H1 (cell line): ENCODE measurements at regions not wholly inside any gene's neighbourhood (a gene's known extent, or its start where the extent isn't known, plus 50 kb on each side); places are given as distances from the start of the nearest gene placed in this dataset.

Experiments
- CTCF ChIA-PET: fragments of 300-600 bp; sonication (Branson Sonifier 250); formaldehyde crosslinking; loops from one replicate; lab custom pipeline; 2021; ENCODE audit not compliant: partially characterized antibody; lab: Charles Lee
- POLR2A ChIA-PET: fragments of 300-600 bp; sonication (Branson Sonifier 250); formaldehyde crosslinking; loops from one replicate; lab custom pipeline; 2021; ENCODE audit warnings: inconsistent platforms; ENCODE audit not compliant: partially characterized antibody; lab: Charles Lee
- DNase-seq, 2 experiments: peaks; one replicate each; pipeline versions ENCODE4 v3.0.0 to v3.0.0-alpha.2; 2010 to 2022; ENCODE audit warnings: low spot score in 2 of 2, low read depth in 1 of 2, mixed read lengths in 1 of 2
- FAIRE-seq: peaks from 2 replicates; lab custom pipeline; 2011; peaks lifted over from hg19 to GRCh38; lab: Jason Lieb, UNC
- H2AFZ ChIP-seq: 2 replicates; pipeline ENCODE4 v1.8.1; 2012; ENCODE audit warnings: low read length, inconsistent platforms
- H2AK5ac ChIP-seq: 2 replicates; pipeline ENCODE4 v1.6.1; 2013; ENCODE audit warnings: low read depth, low read length
- H2BK120ac ChIP-seq: replicated peaks from 2 replicates; pipeline ENCODE3; 2013; ENCODE audit warnings: low read depth, low read length, inconsistent platforms
- H2BK12ac ChIP-seq: 2 replicates; pipeline ENCODE4 v1.6.1; 2013; ENCODE audit warnings: low read depth, low read length
- H2BK15ac ChIP-seq: 2 replicates; pipeline ENCODE4 v1.6.1; 2013; ENCODE audit warnings: low read length
- H2BK20ac ChIP-seq: 2 replicates; pipeline ENCODE4 v1.6.1; 2013; ENCODE audit warnings: low read length
- H2BK5ac ChIP-seq: 2 replicates; pipeline ENCODE4 v1.6.1; 2013; ENCODE audit warnings: low read depth, low read length
- H3K14ac ChIP-seq: 2 replicates; pipeline ENCODE4 v1.6.1; 2013; ENCODE audit warnings: inconsistent platforms; ENCODE audit not compliant: insufficient read length
- H3K18ac ChIP-seq: 2 replicates; pipeline ENCODE4 v1.6.1; 2013; ENCODE audit warnings: low read length; ENCODE audit errors: extremely low read depth
- H3K23ac ChIP-seq: 2 replicates; pipeline ENCODE4 v1.6.1; 2013; ENCODE audit warnings: inconsistent platforms; ENCODE audit not compliant: insufficient read length
- H3K23me2 ChIP-seq: 2 replicates; pipeline ENCODE4 v1.6.1; 2013; ENCODE audit warnings: low read depth, low read length
- H3K27ac ChIP-seq: 2 replicates; pipeline ENCODE4 v1.6.1; 2011; ENCODE audit warnings: low read depth, low read length, inconsistent platforms
- H3K27me3 ChIP-seq, 4 experiments: replicated peaks in 1 of 4; 1 replicate in 1 of 4; 2 replicates in 3 of 4; pipeline versions ENCODE4 v1.6.1 to v1.8.1; 2011 to 2013; ENCODE audit warnings: low read length in 3 of 4, mild to moderate bottlenecking in 3 of 4, inconsistent platforms in 2 of 4, mixed read lengths in 2 of 4, moderate library complexity in 1 of 4; ENCODE audit not compliant: control insufficient read depth in 3 of 4, insufficient read depth in 3 of 4; ENCODE audit errors: extremely low read depth in 1 of 4
- H3K36me3 ChIP-seq, 4 experiments: 2 replicates each; pipeline versions ENCODE4 v1.6.1 to v1.8.1; 2011 to 2013; ENCODE audit warnings: mild to moderate bottlenecking in 4 of 4, low read length in 3 of 4, moderate library complexity in 2 of 4, control low read depth in 1 of 4, inconsistent platforms in 1 of 4; ENCODE audit not compliant: insufficient read depth in 4 of 4, control insufficient read depth in 2 of 4
- H3K4ac ChIP-seq: replicated peaks from 2 replicates; pipeline ENCODE3; 2013; ENCODE audit warnings: low read length, low read depth, mixed read lengths, inconsistent platforms; ENCODE audit not compliant: insufficient read length
- H3K4me1 ChIP-seq, 4 experiments: replicated peaks in 1 of 4; 1 replicate in 1 of 4; 2 replicates in 3 of 4; pipeline versions ENCODE4 v1.6.1 to v1.8.1; 2011 to 2013; ENCODE audit warnings: low read length in 3 of 4, inconsistent platforms in 2 of 4, mixed read lengths in 1 of 4; ENCODE audit not compliant: insufficient read depth in 4 of 4, control insufficient read depth in 3 of 4
- H3K4me2 ChIP-seq, 2 experiments: 2 replicates each; pipeline versions ENCODE4 v1.6.1 to v1.8.1; 2011 to 2013; ENCODE audit warnings: low read depth in 2 of 2, low read length in 2 of 2, control low read depth in 1 of 2, inconsistent platforms in 1 of 2, mild to moderate bottlenecking in 1 of 2; ENCODE audit not compliant: insufficient read depth in 1 of 2
- H3K4me3 ChIP-seq, 4 experiments: fragments of 200-600, 300-600 bp in 1 of 4; sonication (generic), shearing (Covaris generic), sonication (Bioruptor Twin) in 1 of 4; 2 replicates each; pipeline versions ENCODE4 v1.5.1 to v1.8.1; 2011 to 2016; ENCODE audit warnings: low read length in 4 of 4, low read depth in 3 of 4, control low read depth in 2 of 4, inconsistent platforms in 2 of 4, mild to moderate bottlenecking in 2 of 4, mixed read lengths in 1 of 4, moderate library complexity in 1 of 4; ENCODE audit not compliant: insufficient read depth in 2 of 4; ENCODE audit errors: extremely low read depth in 1 of 4
- H3K56ac ChIP-seq: replicated peaks from 2 replicates; pipeline ENCODE3; 2013; ENCODE audit warnings: low read depth, mild to moderate bottlenecking, mixed read lengths, low read length, inconsistent platforms; ENCODE audit not compliant: insufficient read length
- H3K79me1 ChIP-seq: 2 replicates; pipeline ENCODE4 v1.6.1; 2013; ENCODE audit warnings: low read depth, low read length, control low read depth
- H3K79me2 ChIP-seq, 2 experiments: 2 replicates each; pipeline versions ENCODE4 v1.6.1 to v1.8.1; 2012 to 2013; ENCODE audit warnings: low read length in 2 of 2, mild to moderate bottlenecking in 2 of 2, inconsistent platforms in 1 of 2; ENCODE audit not compliant: insufficient read depth in 2 of 2, control insufficient read depth in 1 of 2
- H3K9ac ChIP-seq, 4 experiments: replicated peaks in 1 of 4; 1 replicate in 1 of 4; 2 replicates in 3 of 4; pipeline versions ENCODE4 v1.6.1 to v1.8.1; 2011 to 2013; ENCODE audit warnings: low read depth in 3 of 4, low read length in 3 of 4, control low read depth in 2 of 4, mild to moderate bottlenecking in 2 of 4, moderate library complexity in 2 of 4, inconsistent platforms in 1 of 4; ENCODE audit errors: extremely low read depth in 1 of 4
- H3K9me3 ChIP-seq, 2 experiments: 2 replicates each; pipeline versions ENCODE4 v1.6.1 to v1.8.1; 2012 to 2013; ENCODE audit warnings: mild to moderate bottlenecking in 2 of 2, moderate library complexity in 2 of 2, control low read depth in 1 of 2, inconsistent platforms in 1 of 2, low read depth in 1 of 2, low read length in 1 of 2, mixed read lengths in 1 of 2; ENCODE audit not compliant: insufficient read depth in 2 of 2
- H4K20me1 ChIP-seq, 2 experiments: replicated peaks in 1 of 2; 2 replicates each; pipeline versions ENCODE3 to v1.8.1; 2011 to 2013; ENCODE audit warnings: inconsistent platforms in 2 of 2, low read length in 2 of 2, mild to moderate bottlenecking in 1 of 2; ENCODE audit not compliant: insufficient read depth in 2 of 2, control insufficient read depth in 1 of 2
- H4K5ac ChIP-seq: 2 replicates; pipeline ENCODE4 v1.6.1; 2013; ENCODE audit warnings: low read length, low read depth, mixed read lengths, inconsistent platforms; ENCODE audit not compliant: insufficient read length
- H4K8ac ChIP-seq: 2 replicates; pipeline ENCODE4 v1.8.0; 2013; ENCODE audit warnings: mild to moderate bottlenecking, moderate library complexity, low read length, inconsistent platforms; ENCODE audit not compliant: insufficient read depth; ENCODE audit errors: extremely low read depth
- H4K91ac ChIP-seq: replicated peaks from 2 replicates; pipeline ENCODE3; 2013; ENCODE audit warnings: low read length, mixed read lengths, inconsistent platforms; ENCODE audit not compliant: insufficient read length
- BRCA1 ChIP-seq: IDR thresholded peaks from 2 replicates; pipeline ENCODE4 v1.6.1; 2012; ENCODE audit warnings: low read depth, low read length, improper control_type of control experiment
- CREB1 ChIP-seq: IDR thresholded peaks from 2 replicates; pipeline ENCODE4 v1.6.1; 2012; ENCODE audit warnings: inconsistent platforms
- GABPA ChIP-seq: IDR thresholded peaks from 2 replicates; pipeline ENCODE4 v1.6.1; 2011; ENCODE audit warnings: mild to moderate bottlenecking, low read length, moderate library complexity, borderline replicate concordance; ENCODE audit not compliant: insufficient read depth
- GTF2F1 ChIP-seq: IDR thresholded peaks from 2 replicates; pipeline ENCODE4 v1.6.1; 2012; ENCODE audit warnings: low read depth, low read length, improper control_type of control experiment, borderline replicate concordance
- HDAC2 ChIP-seq, 2 experiments: fragments of 300-600 bp in 1 of 2; sonication (generic) in 1 of 2; IDR thresholded peaks; 2 replicates each; pipeline ENCODE4 v1.6.1; 2011 to 2012; ENCODE audit warnings: low read depth in 2 of 2, low read length in 2 of 2, mild to moderate bottlenecking in 2 of 2, moderate library complexity in 2 of 2, borderline replicate concordance in 1 of 2, inconsistent platforms in 1 of 2
- KDM4A ChIP-seq: IDR thresholded peaks from one replicate; pipeline ENCODE4 v1.7.1; 2012; ENCODE audit warnings: low read depth, mild to moderate bottlenecking, moderate library complexity, low read length, inconsistent platforms; ENCODE audit not compliant: severe bottlenecking
- POU5F1 ChIP-seq: IDR thresholded peaks from 2 replicates; pipeline ENCODE4 v1.6.1; 2011; ENCODE audit warnings: low read depth, mild to moderate bottlenecking, low read length, moderate library complexity
- SAP30 ChIP-seq: fragments of 300-600 bp; sonication (generic); IDR thresholded peaks from 2 replicates; pipeline ENCODE4 v1.7.1; 2012; ENCODE audit warnings: low read length, moderate library complexity, mild to moderate bottlenecking, inconsistent platforms; ENCODE audit not compliant: insufficient read depth, insufficient replicate concordance
- SUZ12 ChIP-seq: fragments of 200-600 bp; sonication (generic); IDR thresholded peaks from 2 replicates; pipeline ENCODE4 v1.6.1; 2012; ENCODE audit warnings: mild to moderate bottlenecking, inconsistent platforms, low read length, moderate library complexity, mixed read lengths
- WGBS, 2 experiments: shearing (Covaris generic) in 1 of 2; methylation state at CpG; one replicate each; pipeline versions ENCODE4 v1.1.6 to v1.1.7; 2013 to 2015; ENCODE audit warnings: low lambda C conversion rate in 2 of 2, mixed read lengths in 2 of 2, inconsistent platforms in 1 of 2, low coverage in 1 of 2, missing lambda C conversion rate in 1 of 2; ENCODE audit not compliant: insufficient replicate concordance in 2 of 2, insufficient coverage in 1 of 2, insufficient read length in 1 of 2; ENCODE audit errors: extremely low coverage in 1 of 2, missing lambda C conversion rate in 1 of 2; 5-methylcytosine and 5-hydroxymethylcytosine counted together

GRCh38 chr6:165814679-165815078 is 151.6 kb upstream of the PDE10A start:
- no peak overlapping the region for H3K18ac ChIP-seq
- no peak overlapping the region for H2BK20ac ChIP-seq
- H2AFZ ChIP-seq: no peak overlapping the region
- no peak overlapping the region for H4K5ac ChIP-seq
- TF ChIP-seq HDAC2 (IDR thresholded peaks at IDR 0.05; ENCODE audit: borderline replicate concordance in 1 of 2, low read depth in 2 of 2, low read length in 2 of 2): no peak
- TF ChIP-seq GABPA: no peak
- no peak for TF ChIP-seq KDM4A
- no peak for TF ChIP-seq CREB1
- TF ChIP-seq GTF2F1: no peak
- no peak for TF ChIP-seq POU5F1
- no peak for TF ChIP-seq SAP30
- no peak for TF ChIP-seq BRCA1
- no peak for TF ChIP-seq SUZ12
- H2BK120ac ChIP-seq: no peak overlapping the region
- ChIA-PET POLR2A (no interaction called here), CTCF (interaction anchor here (0.9 kb wide), 1 partner anchor 86 kb away, joined by 3 read pairs; no protein-coding TSS in a partner anchor)
- H3K23ac ChIP-seq: no peak overlapping the region
- no peak overlapping the region for H3K27ac ChIP-seq
- H3K36me3 ChIP-seq: no peaks in the 10 kb centered on the region
- 98% methylated on average over 10 of the region's 10 CpGs; no CpG with 5 or more reads in 1 of the 2 experiments for WGBS, 2 experiments
- H3K4me2 ChIP-seq: no peak overlapping the region
- H3K14ac ChIP-seq: no peak overlapping the region
- no peak overlapping the region for H3K56ac ChIP-seq
- no peak overlapping the region for H3K4me3 ChIP-seq
- peaks cover 0 to 2% (median 0%) of the 10 kb centered on the region in 4 experiments; a peak in 1 of 7 replicates for H3K27me3 ChIP-seq
- DNase-seq: no peak
- H2AK5ac ChIP-seq: no peak overlapping the region
- H4K91ac ChIP-seq: no peak overlapping the region
- no peak overlapping the region for H4K8ac ChIP-seq
- no peak for FAIRE-seq
- no peaks in the 10 kb centered on the region for H3K79me1 ChIP-seq
- no peaks in the 10 kb centered on the region for H4K20me1 ChIP-seq
- no peaks in the 10 kb centered on the region for H3K79me2 ChIP-seq
- H3K4ac ChIP-seq: no peak overlapping the region
- no peaks in the 10 kb centered on the region for H3K23me2 ChIP-seq
- H2BK12ac ChIP-seq: no peak overlapping the region
- H3K9ac ChIP-seq: no peak overlapping the region
- no peaks in the 10 kb centered on the region for H3K9me3 ChIP-seq
- H2BK15ac ChIP-seq: no peak overlapping the region; the same call in 1 of the 2 replicates
- no peak overlapping the region for H2BK5ac ChIP-seq
- H3K4me1 ChIP-seq: peaks cover 3 to 18% (median 13%) of the 10 kb centered on the region in 4 experiments
